ENCODE measurements at regions not wholly inside any gene's neighbourhood (a gene's known extent, or its start where the extent isn't known, plus 50 kb on each side); places are given as distances from the start of the nearest gene placed in this dataset.

- CTCF ChIA-PET = no interaction called here
- no peak for DNase-seq
Measured at GRCh38 chr3:55296030-55296429, 191.1 kb downstream of the WNT5A start.

GRCh38 chr3:55294557-55294956 lies 192.5 kb downstream of the WNT5A start:
- Mint-ChIP-seq H3K9me3 (peaks cover 6% of the 10 kb centered on the region), H3K36me3 (no peaks in the 10 kb centered on the region), H3K27ac (no peak overlapping the region), H3K4me1 (no peaks in the 10 kb centered on the region), H3K4me3 (no peak overlapping the region), H3K27me3 (no peaks in the 10 kb centered on the region)
- no peak for DNase-seq
- CTCF ChIA-PET = no interaction called here

More at GRCh38 chr3:55296030-55296429, 191.1 kb downstream of the WNT5A start:
- no peaks in the 10 kb centered on the region for H3K36me3 Mint-ChIP-seq
- no peak overlapping the region for H3K27ac Mint-ChIP-seq
- no peaks in the 10 kb centered on the region for H3K4me1 Mint-ChIP-seq
- no peak overlapping the region for H3K4me3 Mint-ChIP-seq
- H3K9me3 Mint-ChIP-seq = peaks cover 6% of the 10 kb centered on the region
- H3K27me3 Mint-ChIP-seq = no peaks in the 10 kb centered on the region

GRCh38 chr3:55292360-55292759 lies 194.7 kb downstream of the WNT5A start:
- H3K4me3 Mint-ChIP-seq = no peak overlapping the region
- no peak overlapping the region for H3K27ac Mint-ChIP-seq
- no peaks in the 10 kb centered on the region for H3K4me1 Mint-ChIP-seq
- peaks cover 6% of the 10 kb centered on the region for H3K9me3 Mint-ChIP-seq
- H3K36me3 Mint-ChIP-seq = no peaks in the 10 kb centered on the region
- no peaks in the 10 kb centered on the region for H3K27me3 Mint-ChIP-seq
- CTCF ChIA-PET = no interaction called here
- no peak for DNase-seq

- Mint-ChIP-seq H3K36me3 (no peaks in the 10 kb centered on the region), H3K27ac (no peak overlapping the region), H3K4me3 (no peak overlapping the region), H3K27me3 (no peaks in the 10 kb centered on the region), H3K4me1 (no peaks in the 10 kb centered on the region), H3K9me3 (peaks cover 2% of the 10 kb centered on the region)
- CTCF ChIA-PET = no interaction called here
- DNase-seq = no peak
Measured at GRCh38 chr3:55288657-55289056, 198.4 kb downstream of the WNT5A start.

- no peak for DNase-seq
- no peak overlapping the region for H3K27ac Mint-ChIP-seq
- H3K36me3 Mint-ChIP-seq = no peaks in the 10 kb centered on the region
- CTCF ChIA-PET = no interaction called here
- H3K4me3 Mint-ChIP-seq = no peak overlapping the region
- no peaks in the 10 kb centered on the region for H3K9me3 Mint-ChIP-seq
- H3K27me3 Mint-ChIP-seq = no peaks in the 10 kb centered on the region
- no peaks in the 10 kb centered on the region for H3K4me1 Mint-ChIP-seq
Measured at GRCh38 chr3:55286693-55287092, 200.4 kb downstream of the WNT5A start.

DNA sequence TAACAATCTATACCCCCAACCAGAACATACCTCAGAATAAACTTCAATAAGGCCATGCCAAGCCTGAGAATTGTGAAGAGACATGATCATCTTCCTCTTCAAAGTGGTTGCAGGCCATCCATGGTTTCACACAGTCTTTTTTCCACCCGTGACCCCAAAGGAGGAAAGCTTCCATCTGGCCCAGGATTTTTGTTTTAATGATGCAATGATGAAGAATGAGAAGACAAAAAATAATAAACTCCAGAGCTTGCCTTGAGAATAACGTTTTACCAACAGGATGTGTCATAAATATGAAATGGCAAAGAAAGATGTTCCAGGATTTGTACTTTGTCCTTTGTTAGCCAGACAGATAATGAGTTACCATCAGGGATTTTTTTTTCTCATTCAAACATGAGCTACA lies 201.9 kb downstream of the WNT5A start:
- Mint-ChIP-seq H3K4me3 (no peak overlapping the region), H3K27ac (no peak overlapping the region), H3K4me1 (no peaks in the 10 kb centered on the region), H3K9me3 (no peaks in the 10 kb centered on the region), H3K36me3 (no peaks in the 10 kb centered on the region), H3K27me3 (no peaks in the 10 kb centered on the region)
- CTCF ChIA-PET = no interaction called here
- no peak for DNase-seq

GRCh38 chr3:55283441-55283925 lies 203.6 kb downstream of the WNT5A start:
- Mint-ChIP-seq H3K27me3 (no peaks in the 10 kb centered on the region), H3K4me1 (no peaks in the 10 kb centered on the region), H3K9me3 (no peaks in the 10 kb centered on the region), H3K36me3 (no peaks in the 10 kb centered on the region), H3K27ac (no peak overlapping the region), H3K4me3 (no peak overlapping the region)
- CTCF ChIA-PET = no interaction called here
- DNase-seq = no peak

GRCh38 chr3:55282994-55283393 lies 204.1 kb downstream of the WNT5A start:
- H3K4me1 Mint-ChIP-seq = no peaks in the 10 kb centered on the region
- no peaks in the 10 kb centered on the region for H3K27me3 Mint-ChIP-seq
- CTCF ChIA-PET = no interaction called here
- H3K36me3 Mint-ChIP-seq = no peaks in the 10 kb centered on the region
- no peak overlapping the region for H3K4me3 Mint-ChIP-seq
- no peaks in the 10 kb centered on the region for H3K9me3 Mint-ChIP-seq
- no peak overlapping the region for H3K27ac Mint-ChIP-seq
- no peak for DNase-seq

GRCh38 chr3:55272031-55272645 lies 215.0 kb downstream of the WNT5A start:
- Mint-ChIP-seq H3K27me3 (no peaks in the 10 kb centered on the region), H3K9me3 (no peaks in the 10 kb centered on the region), H3K4me3 (no peak overlapping the region), H3K4me1 (no peaks in the 10 kb centered on the region), H3K27ac (no peak overlapping the region), H3K36me3 (no peaks in the 10 kb centered on the region)
- DNase-seq = no peak
- CTCF ChIA-PET = no interaction called here

- no peaks in the 10 kb centered on the region for H3K9me3 Mint-ChIP-seq
- DNase-seq = no peak
- no peaks in the 10 kb centered on the region for H3K4me1 Mint-ChIP-seq
- CTCF ChIA-PET = no interaction called here
- H3K36me3 Mint-ChIP-seq = no peaks in the 10 kb centered on the region
- H3K27ac Mint-ChIP-seq = no peak overlapping the region
- H3K4me3 Mint-ChIP-seq = no peak overlapping the region
- no peaks in the 10 kb centered on the region for H3K27me3 Mint-ChIP-seq
Measured at GRCh38 chr3:55271549-55271948, 215.6 kb downstream of the WNT5A start.

- H3K9me3 Mint-ChIP-seq = no peaks in the 10 kb centered on the region
- no peak overlapping the region for H3K4me3 Mint-ChIP-seq
- H3K4me1 Mint-ChIP-seq = no peaks in the 10 kb centered on the region
- CTCF ChIA-PET = no interaction called here
- H3K36me3 Mint-ChIP-seq = no peaks in the 10 kb centered on the region
- DNase-seq = no peak
- H3K27me3 Mint-ChIP-seq = no peaks in the 10 kb centered on the region
- H3K27ac Mint-ChIP-seq = no peak overlapping the region
Measured at GRCh38 chr3:55270976-55271375, 216.1 kb downstream of the WNT5A start.

DNA sequence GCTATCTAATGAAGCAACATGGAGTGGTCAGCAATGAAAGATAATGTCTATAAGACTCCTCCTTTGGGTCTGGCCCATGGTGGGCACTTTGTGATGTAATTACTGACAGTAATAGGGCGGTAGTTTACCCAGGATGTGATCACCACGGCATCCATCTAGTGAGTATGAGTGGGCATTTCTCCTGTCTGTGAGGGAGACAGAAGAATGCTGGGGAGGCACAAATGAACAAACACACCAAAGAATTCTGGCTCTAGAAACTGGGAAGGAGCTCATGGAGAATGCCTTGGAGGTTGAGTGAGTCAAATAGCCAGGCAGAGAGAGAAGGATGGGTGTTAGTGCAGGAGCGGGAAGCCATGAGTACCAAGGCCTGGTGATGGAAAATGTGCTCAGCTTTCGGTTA lies 217.5 kb downstream of the WNT5A start:
- DNase-seq = no peak
- Mint-ChIP-seq H3K36me3 (no peaks in the 10 kb centered on the region), H3K4me3 (no peak overlapping the region), H3K27me3 (no peaks in the 10 kb centered on the region), H3K4me1 (no peaks in the 10 kb centered on the region), H3K27ac (no peak overlapping the region), H3K9me3 (no peaks in the 10 kb centered on the region)
- CTCF ChIA-PET = no interaction called here

DNA sequence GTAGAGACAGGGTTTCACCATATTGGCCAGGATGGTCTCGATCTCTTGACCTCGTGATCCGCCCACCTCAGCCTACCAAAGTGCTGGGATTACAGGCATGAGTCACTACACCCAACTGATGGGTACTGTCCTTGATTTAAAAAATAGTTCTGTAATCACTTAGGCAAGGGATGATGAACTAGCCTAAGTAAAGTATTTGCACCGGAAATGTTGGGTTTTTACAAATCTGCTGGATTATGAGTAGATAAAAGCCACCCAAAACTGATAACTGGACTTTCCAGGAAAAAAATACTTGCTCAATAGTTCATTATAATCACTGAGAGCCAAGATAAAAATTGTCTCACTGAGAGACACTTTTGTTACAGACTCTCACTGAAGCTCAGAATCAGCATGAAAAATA lies 218.0 kb downstream of the WNT5A start:
- no peaks in the 10 kb centered on the region for H3K4me1 Mint-ChIP-seq
- no peaks in the 10 kb centered on the region for H3K36me3 Mint-ChIP-seq
- H3K4me3 Mint-ChIP-seq = no peak overlapping the region
- H3K9me3 Mint-ChIP-seq = no peaks in the 10 kb centered on the region
- no peak for DNase-seq
- no peak overlapping the region for H3K27ac Mint-ChIP-seq
- H3K27me3 Mint-ChIP-seq = no peaks in the 10 kb centered on the region
- CTCF ChIA-PET = no interaction called here

DNA sequence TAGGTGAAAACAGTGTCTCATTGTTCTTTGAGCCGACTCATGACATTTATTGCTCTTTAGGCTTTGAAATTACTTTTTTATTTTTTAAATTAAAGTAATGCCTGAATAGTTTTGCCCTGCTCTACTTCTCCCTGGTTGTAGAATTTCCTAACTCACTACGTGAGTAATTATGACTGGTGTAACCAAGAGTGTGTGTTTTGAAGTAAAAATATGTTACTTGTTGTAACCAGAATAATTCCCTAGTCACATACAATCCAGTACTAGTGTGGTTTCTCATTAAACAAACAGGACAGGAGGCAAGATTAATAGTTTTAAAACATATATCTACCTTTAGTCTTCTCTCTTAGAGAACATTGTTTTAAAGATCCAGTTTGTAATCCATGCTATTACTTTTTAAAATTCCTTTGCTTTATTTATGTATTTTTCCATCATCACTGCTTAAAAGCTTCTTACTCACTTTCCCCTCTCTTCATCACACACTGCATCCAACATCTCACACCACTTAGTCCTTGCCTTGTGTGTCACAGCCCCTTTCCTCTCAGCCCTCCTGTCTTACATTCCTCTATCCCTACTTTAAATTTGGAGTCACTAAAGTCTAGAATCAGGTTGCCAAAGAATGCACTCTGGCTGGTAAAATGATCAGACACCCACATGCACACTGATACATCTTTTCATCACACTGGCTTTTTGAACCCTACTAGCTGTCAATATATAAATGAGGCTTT lies 219.7 kb downstream of the WNT5A start:
- DNase-seq = no peak
- peaks cover 5% of the 10 kb centered on the region for H3K9me3 Mint-ChIP-seq
- CTCF ChIA-PET = no interaction called here
- no peaks in the 10 kb centered on the region for H3K27me3 Mint-ChIP-seq
- no peaks in the 10 kb centered on the region for H3K36me3 Mint-ChIP-seq
- H3K4me3 Mint-ChIP-seq = no peak overlapping the region
- H3K4me1 Mint-ChIP-seq = no peaks in the 10 kb centered on the region
- no peak overlapping the region for H3K27ac Mint-ChIP-seq

GRCh38 chr3:55264919-55265318 lies 222.2 kb downstream of the WNT5A start:
- no peaks in the 10 kb centered on the region for H3K36me3 Mint-ChIP-seq
- no peaks in the 10 kb centered on the region for H3K4me1 Mint-ChIP-seq
- CTCF ChIA-PET = no interaction called here
- no peak for DNase-seq
- H3K27me3 Mint-ChIP-seq = no peaks in the 10 kb centered on the region
- no peak overlapping the region for H3K27ac Mint-ChIP-seq
- peaks cover 5% of the 10 kb centered on the region for H3K9me3 Mint-ChIP-seq
- H3K4me3 Mint-ChIP-seq = no peak overlapping the region
